Globus pallidus (tissue), 1 donor: ENCODE measurements at regions not wholly inside any gene's neighbourhood (a gene's known extent, or its start where the extent isn't known, plus 50 kb on each side); places are given as distances from the start of the nearest gene placed in this dataset.

Experiments
- DNase-seq: peaks from one replicate; pipeline ENCODE4 v3.0.0-alpha.2; 2015; ENCODE audit warnings: low spot score

- no peak for DNase-seq
Measured at GRCh38 chr2:46831051-46831868, 84.3 kb downstream of the MCFD2 start.

DNA sequence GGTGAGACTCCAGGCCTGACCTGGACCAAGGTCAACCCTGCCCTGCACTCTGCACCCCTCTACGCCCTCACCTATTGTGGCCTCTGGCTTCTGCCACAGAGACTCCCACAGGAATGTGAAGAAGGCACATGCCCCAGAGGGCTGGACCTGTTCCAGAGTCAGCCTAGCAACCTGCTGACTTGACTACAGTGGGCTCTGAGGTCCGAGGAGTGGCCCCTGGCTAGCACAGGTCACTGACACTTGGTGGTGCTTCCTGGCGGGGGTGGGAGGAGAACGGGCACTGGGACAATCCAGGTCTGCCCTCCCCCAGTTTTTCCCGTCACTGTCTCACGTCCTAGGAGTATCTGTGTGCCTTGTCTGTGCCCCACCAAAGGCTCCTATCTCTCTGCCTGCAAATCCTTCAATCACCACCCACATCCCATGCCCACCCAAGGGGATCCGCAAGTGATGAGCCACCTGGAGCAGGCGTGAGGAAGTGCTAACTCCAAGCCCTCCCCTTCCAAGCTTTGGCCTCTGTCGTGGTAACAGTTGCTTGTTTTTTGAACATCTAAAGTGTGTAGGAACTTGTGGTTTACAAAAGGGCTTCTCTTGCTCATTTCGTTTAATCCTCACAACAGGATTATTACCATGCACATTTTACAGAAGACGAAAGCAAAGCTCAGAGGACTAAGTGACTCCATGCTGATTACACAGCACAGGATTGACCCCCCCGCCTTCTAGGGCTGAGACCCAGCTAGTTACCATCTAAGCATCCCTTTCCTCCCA, 86.2 kb downstream of the MCFD2 start:
- no peak for DNase-seq

- DNase-seq: no peak
Measured at GRCh38 chr2:46828491-46829230, 86.9 kb downstream of the MCFD2 start.

- no peak for DNase-seq
Measured at GRCh38 chr2:46828135-46828438, 87.5 kb downstream of the MCFD2 start.

DNA sequence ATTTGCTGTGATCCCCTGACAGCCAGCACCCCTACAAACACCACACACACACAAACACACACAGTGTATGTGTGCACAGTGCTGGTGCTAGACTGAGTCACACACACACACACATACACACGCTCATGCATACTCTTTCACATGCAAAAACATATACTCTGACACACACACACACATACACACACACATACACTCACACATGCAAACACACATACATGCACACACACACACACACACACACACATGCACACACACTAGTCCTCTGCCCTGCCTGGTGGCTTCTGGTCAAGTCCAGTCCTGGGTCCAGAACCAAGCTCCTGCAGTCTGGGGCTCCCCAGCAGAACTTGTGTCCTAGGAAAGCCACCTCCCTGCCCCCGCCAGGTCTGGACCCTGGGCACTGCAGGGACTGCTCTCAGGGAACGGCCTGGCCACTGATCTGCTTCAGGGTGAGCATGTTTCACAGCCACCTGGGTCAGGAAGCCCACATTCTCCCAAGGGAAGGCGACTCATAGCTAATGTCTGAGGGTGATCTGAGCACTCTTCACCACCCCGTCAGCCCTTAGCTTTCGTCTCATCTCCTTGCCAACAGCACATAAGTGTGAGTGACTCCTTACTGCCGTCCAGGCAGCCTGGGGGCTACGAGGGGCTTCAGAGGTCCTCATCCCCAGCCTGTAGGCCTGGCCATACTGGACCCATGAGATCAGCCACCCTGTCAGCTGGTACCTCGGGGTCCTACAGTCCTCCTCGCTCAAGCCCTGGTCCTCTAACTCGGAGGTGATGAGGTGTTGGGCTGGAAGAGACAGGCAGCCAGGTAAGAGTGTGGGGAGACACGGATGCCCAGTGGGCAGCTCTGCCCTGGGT, 88.1 kb downstream of the MCFD2 start:
- DNase-seq: no peak

DNA sequence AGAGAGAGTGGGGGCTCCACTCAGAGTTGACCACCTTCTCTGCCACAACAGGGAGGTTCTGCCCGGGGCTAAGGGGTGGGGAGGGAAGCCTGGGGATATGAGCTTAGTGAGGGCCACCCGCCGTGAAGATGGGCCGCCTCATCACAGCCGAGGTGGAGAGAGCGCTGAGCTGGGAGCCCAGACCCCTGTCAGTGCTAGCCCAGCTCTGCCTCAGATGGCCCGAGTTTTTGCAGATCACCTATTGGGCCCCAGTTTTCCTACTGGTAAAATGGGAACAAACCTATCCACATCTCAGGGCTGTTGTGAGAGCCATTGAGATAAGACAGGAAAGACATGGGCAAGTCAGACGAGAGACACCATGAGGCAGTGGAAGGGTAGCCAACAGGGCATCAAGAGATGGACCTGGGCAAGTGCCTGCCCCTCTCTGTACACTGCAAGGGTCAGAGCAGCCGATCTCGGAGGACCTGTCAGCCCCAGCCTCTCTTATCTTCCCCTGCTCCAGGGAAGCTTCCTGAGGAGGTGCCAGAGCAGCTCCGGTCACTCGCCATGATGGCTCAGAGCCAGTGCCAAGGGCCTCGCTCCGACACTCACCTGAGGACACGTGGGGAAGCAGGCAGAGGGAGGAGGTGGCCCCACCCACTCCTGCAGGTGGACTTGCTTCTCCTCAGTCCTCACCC, 88.9 kb downstream of the MCFD2 start:
- DNase-seq: no peak

DNA sequence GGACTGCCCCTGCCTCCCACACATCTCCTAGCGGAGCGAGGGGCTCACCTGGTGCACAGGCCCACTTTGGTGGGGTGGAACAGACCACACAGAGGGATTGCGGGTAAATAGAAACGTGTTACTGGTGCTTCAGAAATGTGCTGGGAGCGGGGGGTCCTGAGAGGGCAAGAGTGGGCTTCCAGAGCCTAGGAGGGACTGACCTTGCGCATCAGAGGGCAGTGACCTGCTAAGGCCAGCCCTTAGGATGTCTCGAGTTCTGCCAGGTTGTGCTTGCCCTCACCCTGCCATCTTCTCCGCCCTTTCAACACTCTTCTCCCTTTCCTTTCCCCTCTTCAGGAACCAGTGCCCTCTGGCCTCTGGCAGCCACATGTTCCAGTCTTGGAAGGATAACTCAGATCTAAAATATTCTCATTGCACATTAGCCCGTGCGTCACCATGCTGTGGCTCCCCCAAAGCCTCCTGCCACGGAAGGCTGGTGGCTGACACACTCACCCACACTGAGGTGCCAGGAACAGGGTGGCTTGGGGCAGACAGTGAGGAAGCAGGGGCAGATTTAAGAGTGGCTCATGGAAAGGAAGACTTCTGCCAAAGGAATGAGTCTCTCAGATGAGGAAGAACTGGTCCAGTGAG, 89.6 kb downstream of the MCFD2 start:
- DNase-seq: no peak

DNA sequence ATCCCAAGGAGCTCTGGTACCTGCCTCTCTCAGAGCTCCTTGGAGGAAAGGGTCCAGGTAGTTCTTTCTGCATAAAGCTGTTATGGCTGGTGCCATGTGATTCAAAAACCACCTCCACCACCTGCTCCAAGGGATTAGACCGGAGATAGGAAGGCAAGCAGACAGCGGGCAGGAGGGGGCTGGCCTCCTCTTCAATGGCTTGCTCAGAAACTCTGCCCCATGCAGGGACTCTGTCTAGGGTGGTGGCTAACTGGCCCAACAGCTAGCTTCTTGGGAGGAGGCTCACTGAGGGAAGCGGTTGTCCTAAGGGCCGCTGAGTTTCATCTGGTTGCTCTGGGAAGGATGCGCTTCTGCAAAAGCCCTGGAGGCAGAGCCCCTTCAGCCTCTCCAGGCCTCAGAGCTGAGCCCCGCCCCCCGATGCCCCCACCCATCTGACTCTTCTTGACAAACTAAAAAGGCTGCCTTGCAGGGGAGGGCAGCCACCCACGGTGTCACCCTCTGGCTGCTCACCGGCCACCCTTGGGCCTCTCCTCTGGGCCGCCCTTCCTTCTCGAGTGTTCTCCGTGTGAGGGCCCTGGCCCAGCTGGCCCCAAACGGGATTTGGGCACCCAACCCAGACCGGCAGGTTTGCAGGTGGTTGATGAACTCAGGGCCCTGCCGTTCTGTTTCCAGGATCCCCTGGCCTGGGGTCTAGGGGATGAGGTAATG, 90.2 kb downstream of the MCFD2 start:
- DNase-seq: no peak

DNA sequence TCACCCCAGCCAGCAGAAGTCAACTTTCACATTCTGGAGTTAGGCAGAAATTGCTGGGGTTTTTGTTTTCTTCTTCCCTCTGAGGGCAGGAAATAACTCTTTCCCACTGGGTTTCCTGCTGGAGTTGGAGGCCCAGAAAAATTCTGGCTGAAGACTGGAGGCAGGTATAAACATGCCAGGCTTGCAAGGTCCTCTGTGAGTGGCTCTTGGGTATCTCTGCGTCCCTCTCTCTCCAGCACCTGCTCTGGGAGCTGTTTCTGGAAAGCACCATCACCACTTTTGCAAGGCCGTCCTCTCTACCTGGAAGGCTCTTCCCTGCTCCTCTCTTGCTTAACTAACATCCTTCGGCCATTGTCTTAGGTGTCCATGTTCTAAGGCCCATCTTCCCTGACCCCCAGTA, 91.0 kb downstream of the MCFD2 start:
- DNase-seq: no peak

- DNase-seq: no peak
Measured at GRCh38 chr2:46821600-46821999, 94.0 kb downstream of the MCFD2 start.

DNA sequence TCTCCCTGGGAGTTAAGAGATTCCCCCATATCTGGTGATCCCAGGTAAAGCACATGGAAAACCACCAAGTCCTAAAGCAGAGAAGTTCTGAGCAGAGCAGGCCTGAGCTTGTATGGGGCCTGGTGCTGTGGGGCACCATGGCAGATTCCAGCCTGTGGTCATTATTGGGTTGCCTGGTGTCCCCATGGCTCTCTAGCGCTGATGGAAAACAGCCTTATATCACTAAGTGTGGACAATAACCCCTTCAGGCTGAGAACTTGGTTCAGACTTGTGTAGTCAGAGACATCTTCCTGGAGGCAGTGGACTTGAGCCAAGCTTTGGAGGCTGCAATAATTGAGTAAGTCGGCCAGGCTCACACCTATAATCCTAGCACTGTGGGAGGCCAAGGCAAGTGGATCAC, 96.8 kb downstream of the MCFD2 start:
- DNase-seq: no peak

DNA sequence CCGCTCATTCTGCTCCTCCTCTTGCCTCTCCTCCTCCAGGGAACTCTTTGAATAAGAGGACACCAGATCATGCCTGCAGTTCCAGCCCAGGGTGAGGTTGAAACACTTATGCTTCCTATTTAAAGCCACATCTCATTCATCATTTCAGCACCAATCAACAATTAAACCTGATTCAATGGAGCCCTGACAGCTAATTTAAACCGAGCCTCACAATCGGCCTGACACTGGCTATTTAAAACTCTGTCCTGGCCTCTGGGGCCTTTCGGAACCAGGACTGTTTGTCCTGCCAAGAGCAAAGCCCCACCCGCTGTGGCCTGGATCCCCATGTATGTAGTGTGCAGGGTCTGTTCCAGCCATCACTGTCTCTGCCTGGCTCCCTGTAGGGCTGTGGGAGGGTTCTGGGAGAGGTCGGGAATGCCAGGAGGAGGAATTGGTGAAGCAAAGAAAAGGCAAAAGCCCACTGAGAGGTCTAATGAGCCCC, 97.4 kb downstream of the MCFD2 start:
- no peak for DNase-seq

- DNase-seq: no peak
Measured at GRCh38 chr2:46816846-46817726, 98.5 kb downstream of the MCFD2 start.

DNA sequence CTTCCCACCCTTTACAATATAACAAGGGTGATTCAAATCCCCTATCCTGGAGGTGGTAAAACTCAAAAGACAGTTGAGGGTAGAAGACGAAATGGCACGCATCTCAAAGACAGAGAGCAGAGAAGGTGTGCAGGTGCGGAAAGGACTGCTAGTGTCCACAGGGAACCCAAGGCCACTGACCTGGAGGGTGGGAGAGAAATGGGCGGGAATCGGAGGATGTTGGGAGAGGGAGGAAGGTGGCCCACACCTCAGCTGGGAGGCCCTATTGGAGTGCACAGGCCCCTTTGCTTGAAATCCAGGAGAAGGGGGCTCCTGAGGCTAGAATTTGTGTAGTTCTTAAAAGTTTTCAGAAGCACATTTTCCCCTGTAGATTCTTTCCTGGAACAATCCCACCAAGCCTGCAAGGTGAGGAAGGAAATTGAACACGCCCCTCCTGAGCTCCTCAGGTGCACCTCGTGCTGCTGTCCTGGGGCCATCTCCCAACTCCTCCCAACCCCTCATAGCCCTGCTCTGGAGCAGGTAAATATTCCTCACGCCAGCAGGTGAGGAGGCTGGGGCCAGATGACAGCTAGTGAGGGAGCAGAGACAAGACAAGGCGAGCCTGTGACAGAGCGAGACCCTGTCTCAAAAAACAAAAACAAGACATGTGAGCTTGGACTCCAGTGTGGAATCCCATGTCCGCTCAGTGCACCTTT, 99.3 kb downstream of the MCFD2 start:
- no peak for DNase-seq

GRCh38 chr2:46815121-46815802, 100.3 kb downstream of the MCFD2 start:
- DNase-seq: no peak

DNA sequence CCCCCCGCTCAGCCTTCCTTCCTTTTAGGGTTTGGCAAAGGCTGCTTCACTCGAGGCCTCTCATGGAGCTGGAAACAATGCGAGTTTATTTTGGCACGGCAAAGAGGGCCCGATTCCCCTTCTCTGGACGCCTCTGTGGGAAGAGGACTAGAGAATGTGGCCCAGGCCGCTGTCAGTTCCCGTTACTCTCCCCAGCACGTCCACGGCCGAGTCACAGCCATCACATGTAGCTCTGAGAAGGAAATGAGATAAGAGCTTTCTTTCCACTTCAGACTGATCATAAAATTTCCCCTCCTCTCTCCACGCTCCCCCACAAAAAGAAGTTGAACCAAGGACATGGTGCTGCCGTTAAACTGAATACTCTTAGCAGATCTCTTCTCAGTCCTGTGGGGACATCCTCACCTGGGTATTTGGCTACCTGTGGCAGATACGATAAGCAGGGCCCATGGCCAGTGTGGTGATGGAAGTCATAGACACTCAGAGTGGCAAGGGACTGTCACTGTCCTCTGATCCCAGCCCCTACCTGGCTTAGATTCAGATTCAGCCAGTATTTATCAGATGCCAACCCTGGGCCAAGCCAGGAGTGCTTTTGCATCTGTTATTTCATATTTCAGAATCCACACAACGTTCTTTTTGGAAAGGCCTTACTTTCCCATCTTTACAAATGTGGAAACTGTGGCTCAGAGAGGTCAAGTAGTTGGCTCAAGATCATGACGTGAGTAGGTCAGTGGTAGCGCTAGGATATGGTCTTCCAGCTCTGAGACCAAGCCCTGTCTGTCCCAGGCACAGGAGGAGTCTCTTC, 101.2 kb downstream of the MCFD2 start:
- no peak for DNase-seq

DNA sequence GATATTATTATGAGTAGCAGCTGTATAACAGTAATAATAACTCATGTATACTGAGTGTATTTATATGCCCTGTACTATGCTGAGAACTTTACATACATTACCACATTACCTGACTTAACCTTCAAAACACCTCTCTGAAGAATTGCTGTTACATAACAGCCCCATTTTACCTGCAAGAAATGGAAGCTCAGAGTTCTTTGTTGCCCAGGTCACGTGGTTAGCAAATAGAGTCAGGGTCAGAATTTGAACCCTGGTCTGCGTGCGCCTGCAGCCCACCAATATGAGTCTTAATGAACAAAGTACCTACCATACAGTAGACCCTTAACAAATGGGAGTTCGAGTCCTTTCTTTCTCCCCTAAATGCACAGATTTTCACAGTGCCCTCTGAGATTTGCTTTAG, 101.9 kb downstream of the MCFD2 start:
- DNase-seq: no peak
